ENCODE measurements at regions not wholly inside any gene's neighbourhood (a gene's known extent, or its start where the extent isn't known, plus 50 kb on each side); places are given as distances from the start of the nearest gene placed in this dataset.

DNA sequence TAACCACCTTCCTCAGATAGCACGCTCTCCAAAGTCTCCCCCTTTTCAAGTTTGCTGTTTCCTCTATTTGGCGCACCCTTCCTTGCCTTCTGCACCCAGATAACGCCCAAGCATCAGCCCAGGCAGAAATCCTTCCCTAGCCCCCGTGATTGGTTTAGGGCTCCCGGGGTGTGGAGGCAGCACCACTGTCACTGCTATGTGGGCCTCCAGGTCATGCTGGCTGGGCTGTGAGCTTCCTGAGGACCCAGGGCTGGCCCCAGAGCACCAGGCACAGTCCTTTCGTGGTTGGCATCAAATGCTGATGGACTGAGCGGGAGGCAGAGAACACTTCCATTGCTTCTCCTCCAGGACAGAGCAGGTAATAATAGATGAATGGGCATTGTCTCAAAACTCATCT, 311.4 kb downstream of the BCL11B start:
- ATAC-seq (ENCODE audit: low FRiP score): no peak
- DNase-seq (ENCODE audit: low spot score): no peak
- no peak for TF ChIP-seq CTCF (IDR thresholded peaks at IDR 0.05)

- ATAC-seq (ENCODE audit: low FRiP score) (no peak), DNase-seq (ENCODE audit: low spot score) (no peak)
- no peak for TF ChIP-seq CTCF (IDR thresholded peaks at IDR 0.05)
Measured at GRCh38 chr14:98961191-98961590, 310.8 kb downstream of the BCL11B start.

GRCh38 chr14:98962118-98962517, 309.9 kb downstream of the BCL11B start:
- no peak for DNase-seq (ENCODE audit: low spot score)
- no peak for ATAC-seq (ENCODE audit: low FRiP score)
- TF ChIP-seq CTCF (IDR thresholded peaks at IDR 0.05): no peak

DNA sequence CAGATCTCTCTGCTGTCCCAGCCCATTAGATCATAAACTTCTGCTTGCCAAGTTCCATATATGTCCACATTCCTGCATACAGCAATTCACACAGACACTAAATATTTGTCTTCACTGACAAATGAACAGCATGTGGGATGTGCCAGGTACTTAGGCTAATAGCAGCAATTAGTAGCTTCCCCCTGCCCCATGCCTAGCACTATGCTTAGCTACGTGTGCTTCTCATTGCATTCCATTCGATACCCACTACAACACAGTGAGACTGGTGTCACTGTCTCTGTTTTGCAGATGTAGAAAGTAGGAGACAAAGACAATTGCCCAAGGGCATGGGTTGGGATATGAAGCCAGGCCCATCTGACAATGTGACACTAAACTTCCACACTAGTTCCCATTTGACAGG, 308.4 kb downstream of the BCL11B start:
- no peak for DNase-seq (ENCODE audit: low spot score)
- no peak for ATAC-seq (ENCODE audit: low FRiP score)
- no peak for TF ChIP-seq CTCF (IDR thresholded peaks at IDR 0.05)

- ATAC-seq (ENCODE audit: low FRiP score) (no peak), DNase-seq (ENCODE audit: low spot score) (no peak)
- TF ChIP-seq CTCF (IDR thresholded peaks at IDR 0.05): no peak
Measured at GRCh38 chr14:98964171-98964570, 307.8 kb downstream of the BCL11B start.

- TF ChIP-seq CTCF (IDR thresholded peaks at IDR 0.05): no peak
- DNase-seq (ENCODE audit: low spot score): no peak
- no peak for ATAC-seq (ENCODE audit: low FRiP score)
Measured at GRCh38 chr14:98965076-98965475, 306.9 kb downstream of the BCL11B start.

- no peak for ATAC-seq (ENCODE audit: low FRiP score)
Measured at GRCh38 chr14:98966016-98966415, 306.0 kb downstream of the BCL11B start.

More at GRCh38 chr14:98966016-98966415, 306.0 kb downstream of the BCL11B start:
- no peak for DNase-seq (ENCODE audit: low spot score)
- no peak for TF ChIP-seq CTCF (IDR thresholded peaks at IDR 0.05)

All from omental fat pad (tissue), 3 donors.